ENCODE measurements at regions not wholly inside any gene's neighbourhood (a gene's known extent, or its start where the extent isn't known, plus 50 kb on each side); places are given as distances from the start of the nearest gene placed in this dataset.

GRCh38 chr6:149150801-149151398 lies 166.6 kb upstream of the TAB2 start:
- FAIRE-seq: peak; percentile 48
- Histone ChIP-seq H3K27ac (ENCODE audit: extremely low read depth, low read depth, low read length) (no peak overlapping the region), H3K9ac (ENCODE audit: insufficient read depth in 1 of 2, low read depth in 2 of 2, low read length in 2 of 2) (no peak overlapping the region), H3K9me1 (ENCODE audit: control insufficient read depth, insufficient read depth, low read length) (no peaks in the 10 kb centered on the region), H3K79me2 (ENCODE audit: control insufficient read depth, insufficient read depth, low read length) (no peaks in the 10 kb centered on the region), H3K4me1 (replicated peaks in 1 of 2; ENCODE audit: control insufficient read depth in 2 of 2, insufficient read depth in 2 of 2, low read length in 2 of 2) (peaks cover 3 to 12% of the 10 kb centered on the region in 2 experiments; a peak in 1 of 5 replicates), H3K36me3 (ENCODE audit: control insufficient read depth, insufficient read depth, low read length) (no peaks in the 10 kb centered on the region), H3K4me3 (no peak overlapping the region), H3K9me3 (replicated peaks; ENCODE audit: control insufficient read depth, insufficient read depth, low read depth, low read length) (no peaks in the 10 kb centered on the region), H2AFZ (ENCODE audit: low read depth, low read length) (no peak overlapping the region), H3K27me3 (ENCODE audit: control insufficient read depth in 2 of 2, insufficient read depth in 2 of 2, low read length in 2 of 2) (no peaks in the 10 kb centered on the region; a peak in 2 of 5 replicates), H3K4me2 (ENCODE audit: insufficient read depth, low read length) (no peak overlapping the region), H4K20me1 (replicated peaks; ENCODE audit: control insufficient read depth, insufficient read depth, low read length) (no peaks in the 10 kb centered on the region)
- ChIA-PET POLR2A (interaction anchor here (0.8 to 1.3 kb wide), 5 partner anchors 8 to 65 kb away, joined by 3 to 7 read pairs (median 3); no protein-coding TSS in a partner anchor), CTCF (ENCODE audit: low intra/inter-chr PET ratio) (no interaction called here)
- TF ChIP-seq NCOA1 (IDR thresholded peaks at IDR 0.05; ENCODE audit: low read depth): no peak
- peak; percentile 67 for TF ChIP-seq FOSL1 (tag; conservative IDR thresholded peaks at IDR 0.05)
- TF ChIP-seq USF1 (CRISPR knock-in tag; IDR thresholded peaks at IDR 0.05): no peak
- TF ChIP-seq JUND (IDR thresholded peaks at IDR 0.05; ENCODE audit: borderline replicate concordance, low read depth, low read length): 0 out of 2 replicates have a peak, but pooled peaks have one; percentile 10
- no peak for TF ChIP-seq JUND (tag; IDR thresholded peaks at IDR 0.05; ENCODE audit: borderline replicate concordance, low read depth, low read length)
- TF ChIP-seq TGIF2 (CRISPR knock-in tag; IDR thresholded peaks at IDR 0.05): no peak
- TF ChIP-seq PBX2 (CRISPR knock-in tag; IDR thresholded peaks at IDR 0.05; ENCODE audit: low read depth): no peak
- peak; percentile 26; the same call in 1 of the 2 replicates for TF ChIP-seq PBX2 (tag; conservative IDR thresholded peaks at IDR 0.05; ENCODE audit: low read depth)
- in situ Hi-C loops (cut with MboI) (no loop called here), intact Hi-C loops (cut with micrococcal nuclease) (no loop called here)
- peak; percentile 51; the same call in 2 of the 3 replicates for ATAC-seq
- DNase-seq (ENCODE audit: extremely low read depth in 1 of 4, low spot score in 3 of 4): no peak
- 16% methylated on average over 3 of the region's 3 CpGs for WGBS (ENCODE audit: insufficient coverage, low coverage, missing lambda C conversion rate)
- no TSS peak for BruUV-seq (replicated peaks)
